ENCODE measurements at regions not wholly inside any gene's neighbourhood (a gene's known extent, or its start where the extent isn't known, plus 50 kb on each side); places are given as distances from the start of the nearest gene placed in this dataset.
"Not testable (repeated sequence)": the region's sequence is repeated elsewhere in the genome, so short reads cannot be mapped to it uniquely, and the experiment has no call there.

DNA sequence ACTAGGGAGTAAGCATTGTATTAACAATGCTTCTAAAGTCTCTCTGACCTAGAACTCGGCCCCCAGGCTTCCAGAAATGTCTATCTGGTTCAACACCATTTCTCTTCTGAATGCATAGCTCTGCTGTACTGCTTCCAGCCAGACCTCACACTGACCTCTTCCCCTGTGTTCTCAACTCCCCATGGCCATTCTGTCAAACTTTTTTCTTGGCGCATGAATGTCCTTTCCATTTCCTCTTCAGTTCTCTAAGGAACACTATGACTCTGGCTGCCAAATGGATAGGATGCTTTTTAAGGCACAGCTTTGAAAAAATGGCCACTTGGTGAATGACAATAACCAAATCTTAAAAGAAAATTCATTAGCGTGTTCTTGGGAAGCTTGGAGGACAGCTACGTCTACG, 425.8 kb downstream of the ETV1 start:
- no peak for DNase-seq (ENCODE audit: low read depth, low spot score)

DNA sequence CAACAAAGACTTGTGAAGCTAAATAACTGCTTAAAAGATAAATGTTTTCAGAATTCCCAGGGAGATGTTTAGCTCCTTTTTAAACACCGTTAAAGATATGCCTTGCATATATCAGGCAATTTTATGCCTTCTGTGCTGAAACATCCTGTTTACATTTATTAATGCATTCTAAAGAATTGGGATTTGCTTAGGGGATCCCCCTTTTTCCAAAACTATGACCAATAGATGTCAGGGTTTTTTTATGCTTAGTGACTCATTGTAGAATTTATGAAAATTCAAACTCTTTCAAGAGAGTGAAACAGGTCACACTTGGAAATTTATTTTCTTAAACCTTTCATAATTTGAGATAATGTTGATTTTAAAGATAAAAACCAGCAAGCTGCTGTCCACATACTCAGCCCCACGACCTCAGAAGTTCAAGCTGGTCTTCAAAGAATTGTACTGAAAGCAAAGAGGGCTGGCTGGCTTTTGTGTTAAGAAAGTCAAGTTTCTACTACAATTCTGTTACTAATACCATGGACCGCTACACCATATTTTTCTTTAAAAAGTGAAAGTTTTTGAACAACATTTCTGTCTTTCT, 411.8 kb downstream of the ETV1 start:
- DNase-seq (ENCODE audit: low read depth, low spot score), result no peak

DNA sequence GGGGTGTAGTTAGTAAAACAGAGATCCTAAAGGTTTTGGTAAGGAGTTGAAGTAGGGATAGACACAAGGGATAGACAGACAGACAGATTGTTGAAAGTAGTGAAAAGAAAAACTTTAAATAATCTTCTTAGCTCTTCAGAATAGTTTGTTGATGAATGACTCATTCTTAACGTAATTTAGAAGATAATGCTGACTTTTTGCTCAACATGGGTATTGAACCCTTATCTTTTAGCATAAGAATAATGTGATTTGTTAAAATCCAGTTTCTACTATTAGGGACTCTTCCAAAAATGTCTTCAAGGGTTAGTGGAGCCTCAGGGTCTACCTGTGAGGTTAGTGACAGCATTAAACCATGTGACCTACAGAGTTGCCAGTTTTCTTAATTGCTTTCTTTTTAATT, 411.2 kb downstream of the ETV1 start:
- no peak for DNase-seq (ENCODE audit: low read depth, low spot score)

DNA sequence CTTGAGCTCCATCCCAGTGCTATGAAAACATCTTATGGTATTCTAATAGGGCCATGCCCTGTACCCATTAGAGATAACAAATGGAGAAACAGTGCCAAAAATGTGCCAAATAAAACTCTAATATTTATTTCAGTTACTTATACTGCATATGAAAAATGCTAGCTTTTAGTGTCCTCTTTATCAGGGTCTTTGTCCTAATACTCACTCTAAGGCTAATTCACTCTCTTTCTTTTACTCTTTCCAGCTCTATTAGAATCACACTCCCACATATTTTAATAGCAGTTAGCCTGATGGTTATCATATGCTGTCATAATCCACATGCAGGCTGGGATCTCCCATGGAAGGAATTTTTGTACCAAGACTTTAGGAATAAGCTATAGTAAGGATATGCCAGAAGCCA, 408.4 kb downstream of the ETV1 start:
- DNase-seq (ENCODE audit: low read depth, low spot score), result no peak

DNA sequence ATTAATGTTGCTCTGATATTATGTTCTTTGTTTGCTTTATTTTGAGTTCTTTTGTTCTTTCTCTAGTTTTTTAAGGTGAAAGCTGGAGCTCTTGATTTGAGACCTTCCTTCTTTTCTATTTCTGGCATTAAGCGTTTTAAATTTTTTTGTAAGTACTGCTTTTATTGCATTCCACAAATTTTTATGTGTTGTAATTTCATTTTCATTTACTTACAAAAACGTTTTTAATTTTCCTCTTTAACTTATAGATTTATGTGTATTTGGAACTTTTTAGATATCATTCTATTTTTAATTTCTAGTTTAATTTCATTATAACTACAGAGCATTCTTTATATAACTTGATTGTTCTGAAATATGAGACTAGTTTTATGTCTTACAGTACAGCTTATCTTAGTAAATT, 395.6 kb downstream of the ETV1 start:
- DNase-seq (ENCODE audit: low read depth, low spot score), result no peak

DNA sequence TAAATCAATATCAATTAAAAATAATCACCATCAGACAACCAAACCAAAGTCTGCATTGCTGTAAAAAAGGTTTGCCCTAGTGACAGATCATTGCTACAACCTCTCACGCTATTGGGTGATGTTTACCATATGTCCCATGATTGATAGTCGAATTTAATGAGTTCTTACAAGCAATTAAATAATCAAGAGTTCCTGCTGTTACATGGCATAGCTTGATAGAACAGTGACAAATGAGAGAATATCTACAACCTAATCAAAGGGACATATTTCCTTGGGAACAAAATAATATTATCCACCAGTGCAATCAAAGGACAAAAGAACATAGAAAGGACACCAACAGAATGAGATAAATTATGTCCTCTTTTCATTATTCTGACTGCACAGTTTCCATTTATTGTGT, 387.4 kb downstream of the ETV1 start:
- DNase-seq (ENCODE audit: low read depth, low spot score), result no peak

DNA sequence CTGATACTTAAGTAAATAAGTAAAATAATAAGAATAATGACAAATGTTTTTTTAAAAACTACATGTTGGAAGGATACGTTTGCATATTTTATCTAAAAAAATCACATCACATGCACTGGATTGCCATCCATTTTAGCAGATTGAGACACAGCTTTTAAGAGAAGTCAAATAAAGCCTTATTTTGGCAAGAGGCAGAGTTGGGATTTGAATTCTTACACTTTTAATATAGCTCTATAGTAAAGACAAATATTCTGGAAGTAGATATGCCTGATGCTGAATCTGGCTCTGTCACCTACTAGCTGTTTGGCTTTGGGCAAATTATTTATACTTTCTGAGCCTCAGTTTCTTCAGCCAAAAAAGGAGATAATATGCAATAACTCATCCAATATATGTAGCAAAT, 386.4 kb downstream of the ETV1 start:
- DNase-seq (ENCODE audit: low read depth, low spot score), result no peak

DNA sequence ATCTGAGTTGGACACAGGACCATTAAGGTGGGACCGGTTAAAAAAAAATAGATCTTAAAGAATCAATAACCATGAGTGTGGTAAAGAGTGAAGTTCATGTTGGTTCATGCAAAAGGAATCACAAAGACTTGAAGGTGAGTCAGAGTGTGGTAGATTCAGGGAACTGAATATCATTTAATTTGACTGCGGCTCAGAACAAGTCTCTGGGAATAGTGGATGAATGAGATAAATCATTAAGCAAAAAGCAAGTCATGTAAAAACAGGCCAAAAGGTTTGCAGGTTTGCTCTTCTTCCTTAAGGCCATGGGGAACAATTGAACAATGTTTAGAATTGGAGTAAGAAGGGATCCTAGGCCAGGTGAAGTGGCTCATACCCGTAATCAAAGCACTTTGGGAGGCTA, 385.8 kb downstream of the ETV1 start:
- no peak for DNase-seq (ENCODE audit: low read depth, low spot score)

DNA sequence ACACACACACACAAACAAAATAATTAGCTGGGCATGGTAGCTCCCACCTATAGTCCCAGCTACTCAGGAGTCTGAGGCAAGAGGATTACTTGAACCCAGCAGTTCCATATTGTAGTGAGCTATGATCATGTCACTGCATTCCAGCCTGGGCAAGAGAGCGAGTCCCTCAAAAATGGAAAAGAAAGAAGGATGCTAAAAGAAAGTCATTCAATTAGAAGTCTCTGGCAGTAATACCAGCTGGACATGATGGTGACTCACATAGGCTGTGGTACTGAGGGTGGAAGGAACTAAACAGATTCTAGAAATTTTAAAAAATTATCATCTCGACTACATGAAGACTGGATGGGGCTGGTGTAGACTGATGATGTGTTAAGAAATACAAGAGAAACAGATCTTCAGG, 385.3 kb downstream of the ETV1 start:
- DNase-seq (ENCODE audit: low read depth, low spot score), result no peak

DNA sequence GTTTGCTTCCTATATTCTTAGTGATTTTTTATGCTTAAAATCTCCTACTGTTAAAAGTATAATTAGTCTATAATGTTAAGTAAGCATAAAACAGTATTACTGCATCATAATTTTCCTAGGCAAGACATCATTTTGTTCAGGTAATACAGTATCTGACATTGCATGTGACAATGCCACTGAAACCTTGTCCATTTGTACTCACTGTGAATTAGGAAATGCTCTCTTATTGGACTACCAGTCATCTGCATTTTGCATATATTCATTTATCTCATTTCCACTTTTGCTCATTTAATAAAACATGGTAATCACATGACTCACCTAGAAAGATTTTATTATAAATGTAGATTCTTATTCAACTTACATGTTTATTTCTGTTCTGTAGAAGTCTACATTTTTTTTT, 379.1 kb downstream of the ETV1 start:
- no peak for DNase-seq (ENCODE audit: low read depth, low spot score)

DNA sequence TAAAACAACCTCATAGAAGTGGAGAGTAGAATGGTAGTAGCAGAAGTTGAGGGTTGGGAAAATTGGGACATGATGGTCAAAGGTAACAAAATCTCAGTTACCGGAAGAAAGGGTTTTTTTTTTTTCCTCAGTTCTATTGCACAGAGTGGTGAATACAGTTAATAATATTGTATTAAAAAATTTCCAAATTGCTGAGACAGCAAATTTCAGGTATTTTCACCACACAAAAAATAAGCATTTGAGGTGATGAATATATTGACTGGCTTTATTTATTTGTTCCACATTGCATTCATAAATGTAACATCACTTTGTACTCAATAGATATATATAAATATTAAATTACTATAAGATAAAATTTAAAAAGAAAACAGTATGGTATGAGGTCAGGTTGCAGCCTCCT, 373.8 kb downstream of the ETV1 start:
- DNase-seq (ENCODE audit: low read depth, low spot score), result no peak

DNA sequence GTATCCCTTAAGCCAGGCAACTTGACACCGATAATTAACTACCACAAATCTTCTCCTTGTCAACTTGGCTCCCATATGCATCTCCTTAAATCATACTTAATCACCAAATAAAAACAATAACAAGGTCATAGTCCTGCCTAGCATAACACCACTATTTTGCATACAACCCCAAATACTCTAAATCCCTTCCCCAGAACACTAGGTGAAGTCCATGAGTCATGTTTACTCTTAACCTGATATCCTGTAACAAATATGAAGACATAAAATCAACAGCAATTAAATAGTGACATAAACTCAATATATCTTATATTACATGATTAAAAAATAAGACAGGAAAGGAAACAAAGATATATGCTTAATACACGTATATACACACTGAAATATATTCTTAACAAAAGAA, 362.0 kb downstream of the ETV1 start:
- no peak for DNase-seq (ENCODE audit: low read depth, low spot score)

DNA sequence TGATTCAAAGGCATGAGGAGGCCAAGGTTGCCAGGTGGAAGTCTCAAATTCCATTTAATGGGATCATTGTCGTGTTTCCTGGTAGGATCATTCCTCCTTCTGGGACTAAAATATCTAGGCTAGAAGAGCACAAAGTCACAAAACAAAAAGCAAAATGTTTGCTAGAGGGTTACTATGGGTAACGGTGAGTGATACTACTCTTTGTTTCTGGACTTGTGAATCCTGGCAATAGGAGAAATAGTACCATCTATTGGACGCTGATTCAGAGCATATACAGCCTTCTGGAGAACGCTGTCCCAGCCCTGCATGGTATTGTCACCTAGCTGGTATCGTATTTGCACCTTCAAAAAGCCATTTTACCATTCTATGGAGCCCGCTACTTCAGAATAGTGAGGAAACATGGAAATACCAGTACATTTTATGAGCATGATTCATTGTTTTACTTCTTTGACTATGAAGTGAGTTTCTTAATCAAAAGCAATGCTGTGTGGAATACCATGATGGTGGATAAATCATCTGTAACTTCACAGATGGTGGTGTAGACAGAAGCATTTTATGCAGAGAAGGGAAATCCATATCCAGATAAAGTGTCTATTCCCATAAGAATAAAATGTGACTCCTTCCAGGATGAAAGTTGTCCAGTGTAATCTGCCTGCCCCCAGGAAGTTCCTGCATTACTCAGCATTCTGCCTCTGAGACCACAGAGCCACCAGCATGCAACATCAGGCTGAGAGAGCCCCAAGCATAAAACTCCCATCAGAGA, 361.0 kb downstream of the ETV1 start:
- no peak for DNase-seq (ENCODE audit: low read depth, low spot score)

DNA sequence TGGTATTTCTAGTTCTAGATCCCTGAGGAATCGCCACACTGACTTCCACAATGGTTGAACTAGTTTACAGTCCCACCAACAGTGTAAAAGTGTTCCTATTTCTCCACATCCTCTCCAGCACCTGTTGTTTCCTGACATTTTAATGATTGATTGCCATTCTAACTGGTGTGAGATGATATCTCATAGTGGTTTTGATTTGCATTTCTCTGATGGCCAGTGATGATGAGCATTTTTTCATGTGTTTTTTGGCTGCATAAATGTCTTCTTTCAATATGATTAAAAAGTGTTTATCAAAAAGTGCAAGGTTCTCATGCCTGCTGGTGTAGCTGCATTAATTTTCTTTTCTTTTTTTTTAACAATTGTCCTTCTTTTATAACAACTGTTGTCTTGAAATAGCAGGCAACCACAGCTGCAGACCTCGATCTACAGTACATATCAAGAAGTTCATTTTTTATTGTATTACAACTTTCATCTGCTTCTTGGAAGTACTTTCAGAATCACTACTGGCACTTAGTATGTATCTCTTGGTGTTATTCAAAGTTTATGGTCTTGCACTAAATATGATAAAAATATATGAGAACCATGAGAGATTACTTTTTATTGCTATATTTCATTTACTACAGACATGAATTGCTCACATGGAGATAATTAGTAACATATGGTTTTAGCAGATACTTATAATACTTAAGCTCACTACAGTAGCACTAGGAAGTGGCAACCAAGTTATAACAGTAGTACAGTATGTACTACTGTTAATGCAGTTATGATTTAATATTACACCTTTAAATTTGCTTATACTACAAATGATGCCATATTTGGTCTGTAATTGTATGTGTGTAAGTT, 358.0 kb downstream of the ETV1 start:
- DNase-seq (ENCODE audit: low read depth, low spot score), result not testable (repeated sequence)

DNA sequence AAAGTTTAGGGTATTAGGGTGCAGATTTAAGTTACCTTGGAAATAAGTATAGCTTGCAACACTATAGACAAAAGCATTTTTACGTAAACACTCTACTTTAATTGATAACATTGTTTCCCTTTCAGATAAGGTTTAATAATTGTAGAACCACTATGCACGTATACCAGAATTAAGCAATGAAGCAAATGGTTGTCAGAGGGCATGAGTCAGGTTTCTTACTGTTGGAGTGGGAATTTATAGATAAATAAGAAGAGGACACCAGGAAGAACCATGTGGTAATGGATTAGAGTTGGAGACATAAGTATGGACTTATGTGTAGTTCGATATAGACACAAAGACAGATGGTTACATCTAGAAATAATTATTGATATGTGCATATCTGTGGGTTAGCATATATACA, 355.6 kb downstream of the ETV1 start:
- DNase-seq (ENCODE audit: low read depth, low spot score), result no peak

DNA sequence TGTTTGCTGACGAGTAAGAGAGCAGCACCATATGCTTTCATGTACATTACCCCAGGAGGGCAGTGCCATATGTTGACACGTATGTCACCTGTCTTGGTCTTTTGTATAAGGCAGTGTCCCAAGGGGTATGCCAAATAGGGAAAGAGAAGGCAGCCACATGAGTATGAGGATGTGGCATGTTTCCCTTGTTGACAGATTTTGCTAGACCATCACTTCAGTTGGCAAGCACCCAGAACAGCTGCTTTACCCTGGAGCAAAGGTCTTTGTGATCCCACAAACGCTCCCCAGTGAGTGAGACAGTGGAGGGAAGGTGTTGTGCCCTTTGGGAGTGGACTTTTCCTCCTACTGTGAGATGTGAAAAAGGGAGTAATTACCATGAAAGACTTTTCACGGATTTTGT, 350.1 kb downstream of the ETV1 start:
- no peak for DNase-seq (ENCODE audit: low read depth, low spot score)

DNA sequence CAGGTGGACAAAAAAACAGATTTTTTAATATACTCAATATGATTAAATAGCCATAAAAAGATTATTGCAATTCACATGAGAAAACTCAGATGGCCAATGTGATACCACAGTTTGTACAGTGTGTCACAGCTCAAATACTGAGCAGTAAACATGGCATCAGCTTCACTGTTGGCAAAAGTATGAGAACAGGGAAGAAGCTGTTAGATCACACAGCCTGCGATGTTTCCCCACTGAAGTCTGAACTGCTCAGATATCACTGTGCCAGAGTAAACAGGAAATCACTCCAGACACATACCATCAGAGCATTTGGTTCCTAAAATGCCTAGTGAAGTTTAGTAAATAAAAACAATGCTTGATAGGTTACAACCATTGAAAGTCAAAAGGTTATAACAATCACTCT, 347.8 kb downstream of the ETV1 start:
- no peak for DNase-seq (ENCODE audit: low read depth, low spot score)

DNA sequence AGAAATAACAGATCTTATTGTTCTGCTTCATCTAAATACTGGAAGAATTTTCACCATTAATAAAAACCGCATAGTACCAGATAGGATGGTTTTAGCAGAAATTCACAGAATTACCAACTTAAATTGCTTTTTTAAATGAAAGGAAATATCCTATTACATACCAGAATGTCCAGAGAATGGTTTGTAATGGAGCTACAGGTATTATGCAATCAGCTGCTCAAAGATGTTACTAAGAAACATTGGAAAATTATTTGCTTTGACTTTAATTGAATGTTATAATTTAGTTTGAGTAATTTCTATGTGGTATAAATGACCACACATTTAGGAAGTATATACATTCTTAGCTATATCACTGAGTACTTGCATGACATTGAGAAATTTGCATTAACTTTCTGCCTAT, 338.3 kb downstream of the ETV1 start:
- no peak for DNase-seq (ENCODE audit: low read depth, low spot score)

DNA sequence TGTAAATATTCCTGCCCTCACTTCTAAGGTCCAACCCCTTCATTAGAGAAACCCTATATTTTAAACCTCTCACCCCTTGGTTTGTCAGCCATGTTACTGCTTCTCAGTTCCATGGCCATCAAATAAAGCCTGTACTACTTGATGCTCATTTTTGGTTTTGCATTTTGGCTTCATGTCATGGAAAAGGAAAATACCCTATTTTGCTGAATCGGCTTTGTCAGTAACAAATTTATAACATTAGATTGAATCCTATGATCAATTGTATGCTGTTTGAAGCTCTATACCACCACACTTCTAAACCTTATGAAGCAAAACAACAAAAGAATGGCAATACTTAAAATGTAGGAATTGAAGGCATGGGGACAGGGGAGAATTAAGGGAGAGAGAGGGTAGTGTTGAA, 333.1 kb downstream of the ETV1 start:
- no peak for DNase-seq (ENCODE audit: low read depth, low spot score)

DNA sequence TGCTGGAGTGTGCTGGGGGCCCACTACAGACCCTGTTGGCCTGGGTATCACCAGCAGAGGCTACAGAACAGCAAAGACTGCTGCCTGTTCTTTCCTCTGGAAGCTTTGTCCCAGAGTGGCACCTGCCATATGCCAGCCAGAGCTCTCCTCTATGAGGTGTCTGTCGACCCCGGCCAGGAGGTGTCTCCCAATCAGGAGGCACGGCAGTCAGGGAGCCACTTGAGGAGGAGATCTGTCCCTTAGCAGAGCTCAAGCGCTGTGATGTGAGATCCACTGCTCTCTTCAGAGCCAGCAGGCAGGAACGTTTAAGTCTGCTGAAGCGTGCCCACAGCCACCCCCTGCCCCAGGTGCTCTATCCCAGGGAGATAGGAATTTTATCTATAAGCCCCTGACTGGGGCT, 316.2 kb downstream of the ETV1 start:
- no peak for DNase-seq (ENCODE audit: low read depth, low spot score)

DNA sequence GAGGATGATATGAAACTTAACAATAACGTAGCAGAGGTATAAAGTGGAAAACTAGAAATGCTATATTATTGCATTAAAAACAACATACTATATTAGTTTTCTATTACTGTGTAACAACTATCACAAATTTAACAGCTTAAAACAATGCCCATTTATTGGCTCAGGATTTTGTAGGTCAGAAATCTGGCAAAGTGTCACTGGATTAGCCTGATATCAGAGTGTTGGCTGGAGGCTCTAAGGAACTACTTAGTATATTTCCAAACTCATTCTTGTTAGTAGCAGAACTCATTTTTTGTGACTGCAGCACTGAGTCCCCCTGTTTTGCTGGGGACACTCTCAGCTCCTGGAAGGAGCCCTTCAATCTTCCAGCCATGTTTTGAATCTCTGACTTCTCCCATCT, 306.8 kb downstream of the ETV1 start:
- no peak for DNase-seq (ENCODE audit: low read depth, low spot score)

DNA sequence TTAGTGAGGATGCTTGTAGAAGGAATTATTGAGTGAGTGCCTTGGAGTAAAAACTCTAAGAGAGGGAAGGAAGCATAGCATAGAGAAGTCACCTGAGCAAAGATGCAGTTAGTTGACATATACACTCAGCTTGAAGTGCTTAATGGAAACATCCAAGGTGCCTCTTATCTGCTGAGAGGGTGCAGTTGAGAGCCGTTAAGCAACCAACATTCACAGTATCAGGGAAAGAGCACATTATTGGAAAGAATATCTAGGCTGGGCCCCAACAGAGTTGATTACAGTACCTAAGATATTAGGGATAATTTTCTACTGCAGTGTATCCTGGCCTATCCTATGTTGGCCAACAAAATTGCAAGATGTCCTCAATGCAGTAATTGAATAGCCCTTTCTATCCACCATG, 302.0 kb downstream of the ETV1 start:
- DNase-seq (ENCODE audit: low read depth, low spot score), result no peak

DNA sequence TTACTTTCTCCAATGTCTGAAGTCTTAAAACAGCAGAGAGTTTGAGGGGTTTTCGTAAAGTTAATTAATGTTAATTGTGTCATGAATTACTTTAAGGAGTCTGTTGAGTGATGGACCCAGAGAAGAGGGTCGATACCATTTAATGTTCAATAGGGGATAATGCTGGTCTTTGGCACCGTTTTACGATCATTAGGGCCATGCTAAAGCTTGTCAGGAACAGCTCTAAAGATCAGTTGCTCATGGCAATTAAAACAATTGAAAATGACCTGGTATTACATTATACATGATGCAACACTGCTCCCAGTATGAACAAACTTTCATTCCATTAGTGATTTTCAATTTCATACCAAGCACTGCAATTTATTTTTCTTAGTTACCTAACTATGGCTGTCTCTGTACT, 296.9 kb downstream of the ETV1 start:
- no peak for DNase-seq (ENCODE audit: low read depth, low spot score)
